ENCODE measurements at regions not wholly inside any gene's neighbourhood (a gene's known extent, or its start where the extent isn't known, plus 50 kb on each side); places are given as distances from the start of the nearest gene placed in this dataset.

GRCh38 chr13:70375718-70376117 is 267.5 kb upstream of the KLHL1 start:
- TF ChIP-seq, protein P1, sequence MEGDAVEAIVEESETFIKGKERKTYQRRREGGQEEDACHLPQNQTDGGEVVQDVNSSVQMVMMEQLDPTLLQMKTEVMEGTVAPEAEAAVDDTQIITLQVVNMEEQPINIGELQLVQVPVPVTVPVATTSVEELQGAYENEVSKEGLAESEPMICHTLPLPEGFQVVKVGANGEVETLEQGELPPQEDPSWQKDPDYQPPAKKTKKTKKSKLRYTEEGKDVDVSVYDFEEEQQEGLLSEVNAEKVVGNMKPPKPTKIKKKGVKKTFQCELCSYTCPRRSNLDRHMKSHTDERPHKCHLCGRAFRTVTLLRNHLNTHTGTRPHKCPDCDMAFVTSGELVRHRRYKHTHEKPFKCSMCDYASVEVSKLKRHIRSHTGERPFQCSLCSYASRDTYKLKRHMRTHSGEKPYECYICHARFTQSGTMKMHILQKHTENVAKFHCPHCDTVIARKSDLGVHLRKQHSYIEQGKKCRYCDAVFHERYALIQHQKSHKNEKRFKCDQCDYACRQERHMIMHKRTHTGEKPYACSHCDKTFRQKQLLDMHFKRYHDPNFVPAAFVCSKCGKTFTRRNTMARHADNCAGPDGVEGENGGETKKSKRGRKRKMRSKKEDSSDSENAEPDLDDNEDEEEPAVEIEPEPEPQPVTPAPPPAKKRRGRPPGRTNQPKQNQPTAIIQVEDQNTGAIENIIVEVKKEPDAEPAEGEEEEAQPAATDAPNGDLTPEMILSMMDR (conservative IDR thresholded peaks at IDR 0.05; ENCODE audit: low read length) = no peak
- no peak for TF ChIP-seq EZH2phosphoT487 (IDR thresholded peaks at IDR 0.05; ENCODE audit: borderline replicate concordance)

Measured in Loucy (cell line).